HepG2 (cell line): ENCODE measurements at regions not wholly inside any gene's neighbourhood (a gene's known extent, or its start where the extent isn't known, plus 50 kb on each side); places are given as distances from the start of the nearest gene placed in this dataset.

Experiments
- ATAC-seq: fragments of 200-7000 bp; cut with Tn5 transposase; 3 replicates; pipeline ENCODE4 v1.9.1; 2020; ENCODE audit warnings: mild to moderate bottlenecking, moderate library complexity
- BruUV-seq: library from RNA; stranded (reverse); fragments of 400-500 nt; replicated peaks from 2 replicates; lab custom pipeline; 2021; lab: Mats Ljungman, UMichigan
- CTCF ChIA-PET: fragments of 300-600 bp; formaldehyde crosslinking; extraction: SDS; loops from one replicate; lab custom pipeline; 2021; ENCODE audit warnings: low total read pairs, inconsistent platforms, low intra/inter-chr PET ratio; lab: Yijun Ruan, JAX
- POLR2A ChIA-PET: fragments of 350-600 bp; sonication (Branson Sonifier 250); formaldehyde crosslinking; loops from one replicate; lab custom pipeline; 2020; ENCODE audit warnings: antibody characterized with exemption, inconsistent platforms; lab: Yijun Ruan, JAX
- DNase-seq: peaks from one replicate; pipeline ENCODE4 v3.0.0-alpha.2; 2015; ENCODE audit warnings: low spot score
- FAIRE-seq: peaks from 3 replicates; lab custom pipeline; 2011; peaks lifted over from hg19 to GRCh38; lab: Jason Lieb, UNC
- H2AFZ ChIP-seq: one replicate; pipeline ENCODE4 v1.6.1; 2011; ENCODE audit warnings: low read length, inconsistent platforms
- H3K27ac ChIP-seq: fragments of 300-600 bp; 3 replicates; pipeline ENCODE4 v1.8.0; 2011; ENCODE audit warnings: mixed run types, mild to moderate bottlenecking, mixed read lengths, low read length, inconsistent platforms; ENCODE audit not compliant: insufficient read depth; ENCODE audit errors: extremely low read length
- H3K27me3 ChIP-seq, 2 experiments: fragments of 200-600 bp in 1 of 2; 2 replicates in 1 of 2; 3 replicates in 1 of 2; pipeline versions ENCODE4 v1.6.0 to v1.8.0; 2011; ENCODE audit warnings: low read length in 2 of 2, mild to moderate bottlenecking in 2 of 2, moderate library complexity in 2 of 2, inconsistent platforms in 1 of 2; ENCODE audit not compliant: insufficient read depth in 2 of 2, control insufficient read depth in 1 of 2
- H3K36me3 ChIP-seq, 2 experiments: fragments of 200-600 bp in 1 of 2; replicated peaks in 1 of 2; 2 replicates in 1 of 2; 3 replicates in 1 of 2; pipeline versions ENCODE4 v1.5.1 to v1.8.0; 2011; ENCODE audit warnings: low read length in 2 of 2, inconsistent platforms in 1 of 2; ENCODE audit not compliant: insufficient read depth in 2 of 2, control insufficient read depth in 1 of 2
- H3K4me1 ChIP-seq: 2 replicates; pipeline ENCODE4 v1.5.1; 2012; ENCODE audit warnings: low read length, inconsistent platforms; ENCODE audit not compliant: insufficient read depth
- H3K4me2 ChIP-seq: 2 replicates; pipeline ENCODE4 v1.6.0; 2011; ENCODE audit warnings: low read depth, low read length, inconsistent platforms
- H3K4me3 ChIP-seq, 3 experiments: fragments of 200-600 bp in 1 of 3; sonication (generic), shearing (Covaris generic) in 1 of 3; replicated peaks in 1 of 3; 2 replicates each; pipeline ENCODE4 v1.5.1; 2011 to 2016; ENCODE audit warnings: low read length in 3 of 3, inconsistent platforms in 2 of 3, low read depth in 2 of 3, mild to moderate bottlenecking in 2 of 3, control low read depth in 1 of 3, mixed read lengths in 1 of 3; ENCODE audit not compliant: insufficient read depth in 1 of 3
- H3K79me2 ChIP-seq: one replicate; pipeline ENCODE4 v1.6.1; 2011; ENCODE audit warnings: low read length, inconsistent platforms; ENCODE audit not compliant: insufficient read depth
- H3K9ac ChIP-seq: 2 replicates; pipeline ENCODE4 v1.6.0; 2011; ENCODE audit warnings: mild to moderate bottlenecking, low read depth, low read length, inconsistent platforms; ENCODE audit not compliant: insufficient read depth
- H3K9me3 ChIP-seq: 2 replicates; pipeline ENCODE4 v1.5.1; 2012; ENCODE audit warnings: mild to moderate bottlenecking, low read length
- H4K20me1 ChIP-seq: 2 replicates; pipeline ENCODE4 v1.6.0; 2011; ENCODE audit warnings: inconsistent platforms, mild to moderate bottlenecking, low read length, moderate library complexity; ENCODE audit not compliant: insufficient read depth
- ADNP ChIP-seq: sonication (generic); formaldehyde crosslinking; IDR thresholded peaks from 2 replicates; pipeline ENCODE4 v1.4.0; 2020; ENCODE audit warnings: missing genetic modification reagents
- AGO2 ChIP-seq: fragments of 200-400 bp; formaldehyde crosslinking; optimal IDR thresholded peaks from 2 replicates; pipeline ENCODE3; 2017; ENCODE audit warnings: mild to moderate bottlenecking, low read depth, low read length, moderate library complexity
- DDIT3 ChIP-seq: sonication (generic); formaldehyde crosslinking; IDR thresholded peaks from 2 replicates; pipeline ENCODE4 v1.4.0; 2020; ENCODE audit warnings: mild to moderate bottlenecking, missing genetic modification reagents
- E2F5 ChIP-seq: sonication (generic); formaldehyde crosslinking; conservative IDR thresholded peaks from 2 replicates; pipeline ENCODE4 v1.4.0; 2020; ENCODE audit warnings: missing genetic modification reagents
- GABPB1 ChIP-seq: IDR thresholded peaks from 2 replicates; pipeline ENCODE4 v1.6.1; 2016; ENCODE audit warnings: mild to moderate bottlenecking, missing genetic modification reagents, moderate library complexity, missing compliant biosample characterization
- GTF2F1 ChIP-seq: fragments of 150-350 bp; IDR thresholded peaks from 2 replicates; pipeline ENCODE4 v1.6.1; 2014; ENCODE audit warnings: low read length
- MEIS1 ChIP-seq: sonication (generic); formaldehyde crosslinking; IDR thresholded peaks from 2 replicates; pipeline ENCODE4 v1.9.0; 2021; ENCODE audit warnings: mild to moderate bottlenecking, missing genetic modification reagents, moderate library complexity, borderline replicate concordance
- NONO ChIP-seq, 2 experiments: fragments of 450-650 bp in 1 of 2; sonication (generic) in 1 of 2; formaldehyde crosslinking in 1 of 2; IDR thresholded peaks in 1 of 2; conservative IDR thresholded peaks in 1 of 2; 2 replicates each; pipeline versions ENCODE4 v1.6.1 to v1.8.0; 2017 to 2022; ENCODE audit warnings: mild to moderate bottlenecking in 1 of 2, missing genetic modification reagents in 1 of 2, moderate library complexity in 1 of 2
- PLRG1 ChIP-seq: fragments of 450-650 bp; conservative IDR thresholded peaks from 2 replicates; pipeline ENCODE4 v1.6.1; 2016
- RFXAP ChIP-seq: sonication (generic); formaldehyde crosslinking; IDR thresholded peaks from 2 replicates; pipeline ENCODE4 v1.4.0; 2020; ENCODE audit warnings: missing genetic modification reagents, borderline replicate concordance
- SIX1 ChIP-seq: sonication (generic); formaldehyde crosslinking; IDR thresholded peaks from 2 replicates; pipeline ENCODE4 v1.4.0; 2020; ENCODE audit warnings: missing genetic modification reagents, borderline replicate concordance
- SMAD3 ChIP-seq: sonication (generic); formaldehyde crosslinking; IDR thresholded peaks from 2 replicates; pipeline ENCODE4 v1.4.0; 2020; ENCODE audit warnings: missing genetic modification reagents
- STAT5B ChIP-seq: sonication (generic); formaldehyde crosslinking; IDR thresholded peaks from 2 replicates; pipeline ENCODE4 v1.4.0; 2020; ENCODE audit warnings: missing genetic modification reagents
- ZBTB40 ChIP-seq, 2 experiments: fragments of 450-650 bp in 1 of 2; sonication (generic) in 1 of 2; formaldehyde crosslinking in 1 of 2; IDR thresholded peaks; 2 replicates each; pipeline versions ENCODE4 v1.6.1 to v1.8.0; 2016 to 2022; ENCODE audit warnings: antibody characterized with exemption in 1 of 2, mild to moderate bottlenecking in 1 of 2, missing genetic modification reagents in 1 of 2
- ZNF10 ChIP-seq: sonication (generic); formaldehyde crosslinking; IDR thresholded peaks from 2 replicates; pipeline ENCODE4 v1.4.0; 2020; ENCODE audit warnings: mild to moderate bottlenecking, low read depth, missing genetic modification reagents, borderline replicate concordance
- in situ Hi-C: cut with HindIII; loops from 2 replicates; pipeline ENCODE4 v1.10.0; 2017; ENCODE audit warnings: low pct_unique_long_range_greater_than_20kb; ENCODE audit not compliant: extremely low pct_ligation_motif_present
- intact Hi-C: fragments of 100-400 bp; cut with micrococcal nuclease; formaldehyde crosslinking; loops from one replicate; pipeline ENCODE4 v1.10.0; 2022; ENCODE audit not compliant: unreplicated experiment

- TF ChIP-seq SMAD3 (CRISPR knock-in tag): no peak
- TF ChIP-seq DDIT3 (CRISPR knock-in tag): no peak
- TF ChIP-seq MEIS1 (CRISPR knock-in tag): no peak
- no peak for TF ChIP-seq RFXAP
- TF ChIP-seq STAT5B (CRISPR knock-in tag): no peak
- TF ChIP-seq, all 625 proteins: peak for 0
These were observed 71.8 kb upstream of the ANKEF1 start (continued) for GRCh38 chr20:9963029-9963428.

GRCh38 chr20:9958693-9959092 is 76.1 kb upstream of the ANKEF1 start:
- Histone ChIP-seq H3K27me3 (no peaks in the 10 kb centered on the region), H3K79me2 (no peaks in the 10 kb centered on the region), H3K9ac (no peak overlapping the region), H3K4me1 (no peaks in the 10 kb centered on the region), H3K27ac (no peak overlapping the region), H3K9me3 (no peaks in the 10 kb centered on the region), H2AFZ (no peak overlapping the region), H3K36me3 (no peaks in the 10 kb centered on the region), H3K4me2 (no peak overlapping the region), H3K4me3 (no peak overlapping the region), H4K20me1 (no peaks in the 10 kb centered on the region)
- intact Hi-C loops: no loop called here
- ChIA-PET CTCF (no interaction called here), POLR2A (no interaction called here)
- no TSS peak for BruUV-seq
- DNase-seq (no peak), ATAC-seq (no peak), FAIRE-seq (no peak)
- in situ Hi-C loops: no loop called here
- TF ChIP-seq NONO (IDR thresholded peaks at IDR 0.05) (0 out of 2 replicates have a peak, but pooled peaks have one; percentile 54), NONO (CRISPR knock-in tag; conservative IDR thresholded peaks at IDR 0.05) (no peak), AGO2 (no peak), ZBTB40 (IDR thresholded peaks at IDR 0.05) (peak; percentile 24), ZBTB40 (CRISPR knock-in tag; IDR thresholded peaks at IDR 0.05) (no peak), E2F5 (CRISPR knock-in tag) (no peak), SIX1 (CRISPR knock-in tag) (no peak), GTF2F1 (no peak), ADNP (no peak), PLRG1 (0 out of 2 replicates have a peak, but pooled peaks have one; percentile 66), GABPB1 (CRISPR knock-in tag) (no peak), ZNF10 (CRISPR knock-in tag) (no peak)
